ENCODE measurements at regions not wholly inside any gene's neighbourhood (a gene's known extent, or its start where the extent isn't known, plus 50 kb on each side); places are given as distances from the start of the nearest gene placed in this dataset.

- Histone ChIP-seq H3K9ac (ENCODE audit: extremely low read depth, insufficient read length, low read length) (no peak overlapping the region), H3K23me2 (ENCODE audit: insufficient read length, low read depth, low read length, poor library complexity, severe bottlenecking) (no peaks in the 10 kb centered on the region), H3K4me1 (ENCODE audit: insufficient read depth, low read length) (no peaks in the 10 kb centered on the region; the same call in 1 of the 2 replicates), H3K79me1 (ENCODE audit: insufficient read depth, low read depth, low read length, poor library complexity, severe bottlenecking) (no peaks in the 10 kb centered on the region), H4K20me1 (ENCODE audit: control insufficient read depth, insufficient read depth, insufficient read length) (no peaks in the 10 kb centered on the region), H3K4ac (ENCODE audit: low read depth, low read length) (no peak overlapping the region), H3K79me2 (ENCODE audit: insufficient read depth, low read length) (no peaks in the 10 kb centered on the region), H2BK15ac (ENCODE audit: low read depth, low read length) (no peak overlapping the region), H3K27me3 (ENCODE audit: insufficient read depth, low read length) (no peaks in the 10 kb centered on the region), H3K14ac (ENCODE audit: insufficient read depth, low read length) (no peak overlapping the region), H3K56ac (ENCODE audit: insufficient read length, low read depth, low read length) (no peak overlapping the region), H3K4me2 (ENCODE audit: insufficient read depth, insufficient read length, low read length) (no peak overlapping the region), H3T11ph (ENCODE audit: low read length) (no peak overlapping the region), H3K27ac (ENCODE audit: insufficient read length, low read depth, low read length) (no peak overlapping the region), H2BK120ac (ENCODE audit: low read depth, low read length, poor library complexity, severe bottlenecking) (no peak overlapping the region), H2AFZ (ENCODE audit: low read length) (no peak overlapping the region), H3K23ac (ENCODE audit: insufficient read length, low read depth, low read length) (no peak overlapping the region), H2BK20ac (ENCODE audit: low read depth, low read length, poor library complexity, severe bottlenecking) (no peak overlapping the region), H2BK12ac (ENCODE audit: insufficient read length, low read depth, low read length) (no peak overlapping the region), H4K5ac (ENCODE audit: insufficient read length, low read depth, low read length) (no peak overlapping the region), H2BK5ac (ENCODE audit: insufficient read length, low read length) (no peak overlapping the region), H4K91ac (ENCODE audit: insufficient read length, low read depth, low read length) (no peak overlapping the region), H3K9me3 (ENCODE audit: control insufficient read depth, low read depth, low read length) (no peaks in the 10 kb centered on the region), H4K8ac (replicated peaks; ENCODE audit: insufficient read length, low read depth, low read length) (no peak overlapping the region), H3K18ac (ENCODE audit: insufficient read length, low read depth, low read length) (no peak overlapping the region), H2AK5ac (ENCODE audit: insufficient read length, low read length) (no peak overlapping the region)
- no peaks in the 10 kb centered on the region for H3K36me3 Mint-ChIP-seq (ENCODE audit: insufficient read depth in 1 of 3, low read depth in 3 of 3)
- DNase-seq, result no peak
- no peak overlapping the region for H3K4me3 Mint-ChIP-seq
- WGBS (ENCODE audit: extremely low coverage, insufficient read length, low lambda C conversion rate), result no CpG with 5 or more reads among the region's 2 CpGs
- H3K27ac Mint-ChIP-seq, result no peak overlapping the region
- H3K4me1 Mint-ChIP-seq, result no peaks in the 10 kb centered on the region; a peak in 1 of 4 replicates
- H3K9me3 Mint-ChIP-seq, result no peaks in the 10 kb centered on the region
- H3K27me3 Mint-ChIP-seq (ENCODE audit: low read depth), result no peaks in the 10 kb centered on the region
- no peak for TF ChIP-seq CTCF (conservative IDR thresholded peaks at IDR 0.05)
These were observed 175.3 kb downstream of the KCNE4 start for GRCh38 chr2:223227338-223227737.

Measured in H9 (cell line).